Esophagus squamous epithelium (tissue), 4 donors: ENCODE measurements at regions not wholly inside any gene's neighbourhood (a gene's known extent, or its start where the extent isn't known, plus 50 kb on each side); places are given as distances from the start of the nearest gene placed in this dataset.

Source experiments
- CTCF ChIP-seq, 6 experiments: fragments of 450-650 bp in 4 of 6; fragments of 200-600 bp in 2 of 6; sonication (generic) in 2 of 6; IDR thresholded peaks; one replicate each; pipeline ENCODE4 v1.5.1; 2016 to 2019; ENCODE audit warnings: antibody characterized with exemption in 6 of 6, mild to moderate bottlenecking in 4 of 6, moderate library complexity in 4 of 6
- POLR2A ChIP-seq, 4 donors: fragments of 450-650 bp; IDR thresholded peaks; one replicate each; pipeline ENCODE4 v1.6.1; 2017; ENCODE audit warnings: antibody characterized with exemption in 4 of 4, mild to moderate bottlenecking in 4 of 4, moderate library complexity in 3 of 4

- no peak for TF ChIP-seq POLR2A (IDR thresholded peaks at IDR 0.05)
- TF ChIP-seq CTCF (IDR thresholded peaks at IDR 0.05) = no peak
Measured at GRCh38 chr11:70823771-70824170, 425.4 kb downstream of the CTTN start.
